Activated B cell treated with CpG ODN at 0.5 μM for 24 hours (primary cell): ENCODE measurements at regions not wholly inside any gene's neighbourhood (a gene's known extent, or its start where the extent isn't known, plus 50 kb on each side); places are given as distances from the start of the nearest gene placed in this dataset.

ENCODE experiments used
- ATAC-seq: fragments of 200-7000 bp; cut with Tn5 transposase; one replicate; pipeline ENCODE4 v1.10.0; 2021; ENCODE audit warnings: low read depth, mild to moderate bottlenecking, moderate library complexity
- CTCF ChIA-PET: fragments of 350-600 bp; sonication (Branson Sonifier 250); formaldehyde crosslinking; loops from one replicate; lab custom pipeline; 2021; ENCODE audit warnings: antibody characterized with exemption; lab: Charles Lee
- POLR2A ChIA-PET: fragments of 350-600 bp; sonication (Branson Sonifier 250); formaldehyde crosslinking; loops from one replicate; lab custom pipeline; 2021; ENCODE audit warnings: antibody characterized with exemption; lab: Charles Lee
- DNase-seq: peaks from one replicate; pipeline ENCODE4 v3.0.0; 2022
- H3K27ac Mint-ChIP-seq: one replicate; pipeline ENCODE4 v1.8.0; 2020; ENCODE audit warnings: mixed read lengths
- H3K27me3 Mint-ChIP-seq: one replicate; pipeline ENCODE4 v1.8.0; 2021; ENCODE audit warnings: mixed read lengths
- H3K36me3 Mint-ChIP-seq: one replicate; pipeline ENCODE4 v1.8.0; 2021; ENCODE audit warnings: low read depth, mixed read lengths
- H3K4me1 Mint-ChIP-seq: one replicate; pipeline ENCODE4 v1.8.0; 2021; ENCODE audit warnings: mixed read lengths
- H3K4me3 Mint-ChIP-seq: one replicate; pipeline ENCODE4 v1.8.0; 2020; ENCODE audit warnings: mild to moderate bottlenecking, mixed read lengths
- H3K9me3 Mint-ChIP-seq: one replicate; pipeline ENCODE4 v1.8.0; 2020; ENCODE audit warnings: mixed read lengths
- intact Hi-C: fragments of 100-400 bp; cut with micrococcal nuclease; formaldehyde crosslinking; loops from one replicate; pipeline ENCODE4 v1.15.1; 2024
- TF ChIP-seq, protein P1 (sequence below): fragments of 200-600 bp; IDR thresholded peaks from one replicate; pipeline ENCODE4 v1.8.0; 2022; ENCODE audit warnings: antibody characterized with exemption, mild to moderate bottlenecking

- H3K27me3 Mint-ChIP-seq, result peaks cover 3% of the 10 kb centered on the region
- H3K9me3 Mint-ChIP-seq, result no peaks in the 10 kb centered on the region
- TF ChIP-seq, protein P1, sequence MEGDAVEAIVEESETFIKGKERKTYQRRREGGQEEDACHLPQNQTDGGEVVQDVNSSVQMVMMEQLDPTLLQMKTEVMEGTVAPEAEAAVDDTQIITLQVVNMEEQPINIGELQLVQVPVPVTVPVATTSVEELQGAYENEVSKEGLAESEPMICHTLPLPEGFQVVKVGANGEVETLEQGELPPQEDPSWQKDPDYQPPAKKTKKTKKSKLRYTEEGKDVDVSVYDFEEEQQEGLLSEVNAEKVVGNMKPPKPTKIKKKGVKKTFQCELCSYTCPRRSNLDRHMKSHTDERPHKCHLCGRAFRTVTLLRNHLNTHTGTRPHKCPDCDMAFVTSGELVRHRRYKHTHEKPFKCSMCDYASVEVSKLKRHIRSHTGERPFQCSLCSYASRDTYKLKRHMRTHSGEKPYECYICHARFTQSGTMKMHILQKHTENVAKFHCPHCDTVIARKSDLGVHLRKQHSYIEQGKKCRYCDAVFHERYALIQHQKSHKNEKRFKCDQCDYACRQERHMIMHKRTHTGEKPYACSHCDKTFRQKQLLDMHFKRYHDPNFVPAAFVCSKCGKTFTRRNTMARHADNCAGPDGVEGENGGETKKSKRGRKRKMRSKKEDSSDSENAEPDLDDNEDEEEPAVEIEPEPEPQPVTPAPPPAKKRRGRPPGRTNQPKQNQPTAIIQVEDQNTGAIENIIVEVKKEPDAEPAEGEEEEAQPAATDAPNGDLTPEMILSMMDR, result no peak
- no peak overlapping the region for H3K27ac Mint-ChIP-seq
- ATAC-seq (no peak), DNase-seq (no peak)
- intact Hi-C loops, result no loop called here
- CTCF ChIA-PET, result no interaction called here
- no peaks in the 10 kb centered on the region for H3K36me3 Mint-ChIP-seq
- no peaks in the 10 kb centered on the region for H3K4me1 Mint-ChIP-seq
- H3K4me3 Mint-ChIP-seq, result no peak overlapping the region
- POLR2A ChIA-PET, result no interaction called here
Observed at GRCh38 chr9:84481231-84481630, 140.7 kb upstream of the SLC28A3 start.

DNA sequence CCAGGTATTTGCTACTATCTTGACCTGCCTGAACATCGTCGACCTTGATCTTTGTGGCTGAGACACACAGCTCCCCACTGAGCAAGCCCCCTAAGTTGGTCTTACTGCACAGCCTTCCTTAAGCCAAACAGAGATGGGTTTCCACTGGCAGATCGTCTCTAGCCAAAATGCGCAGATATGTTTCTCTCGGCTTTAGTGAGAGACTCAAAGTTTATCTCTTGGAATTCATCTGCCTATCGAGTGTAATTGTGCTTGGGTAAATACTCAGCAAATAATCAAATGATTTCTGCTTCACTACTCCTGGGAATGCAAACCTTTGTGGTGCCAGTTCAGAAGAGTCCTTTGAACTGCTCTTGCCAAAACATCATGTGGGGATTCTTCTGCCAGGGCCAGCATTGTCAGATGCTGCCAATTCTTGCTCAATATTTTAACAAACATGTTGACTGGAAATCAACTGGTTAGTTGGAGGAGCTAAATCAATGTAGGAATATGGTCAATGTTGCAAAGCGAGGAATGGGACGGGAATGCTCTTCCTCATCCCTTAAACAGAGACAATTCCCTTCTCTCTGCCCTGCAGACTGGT, 141.2 kb upstream of the SLC28A3 start:
- ChIA-PET CTCF (no interaction called here), POLR2A (no interaction called here)
- TF ChIP-seq, protein P1, result no peak
- Mint-ChIP-seq H3K27ac (no peak overlapping the region), H3K4me1 (no peaks in the 10 kb centered on the region), H3K4me3 (no peak overlapping the region), H3K9me3 (no peaks in the 10 kb centered on the region), H3K27me3 (peaks cover 3% of the 10 kb centered on the region), H3K36me3 (no peaks in the 10 kb centered on the region)
- DNase-seq (no peak), ATAC-seq (no peak)
- intact Hi-C loops, result no loop called here

DNA sequence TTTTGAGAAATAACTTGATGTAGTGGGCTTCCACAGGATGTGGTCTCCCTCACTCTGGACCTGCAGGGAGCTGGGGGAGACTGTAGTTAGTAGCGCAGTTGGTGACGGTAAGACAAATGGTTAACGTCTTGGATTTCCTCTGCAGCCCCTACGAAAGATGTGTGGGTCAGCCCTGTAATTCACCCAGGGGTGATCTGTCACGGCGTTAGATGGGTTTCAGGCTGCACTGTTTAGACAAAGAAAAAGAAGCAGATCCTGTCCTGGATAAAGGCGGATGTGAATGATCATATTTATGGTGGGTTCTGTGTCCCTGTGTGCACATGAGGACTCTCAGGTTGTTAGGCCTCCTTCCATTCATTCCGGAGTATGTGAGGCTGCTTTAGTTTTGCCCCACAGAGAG, 142.0 kb upstream of the SLC28A3 start:
- CTCF ChIA-PET, result no interaction called here
- Mint-ChIP-seq H3K4me1 (no peaks in the 10 kb centered on the region), H3K9me3 (no peaks in the 10 kb centered on the region), H3K27me3 (peaks cover 3% of the 10 kb centered on the region), H3K4me3 (no peak overlapping the region), H3K27ac (no peak overlapping the region), H3K36me3 (no peaks in the 10 kb centered on the region)
- TF ChIP-seq, protein P1, result no peak
- POLR2A ChIA-PET, result no interaction called here
- DNase-seq (no peak), ATAC-seq (no peak)
- intact Hi-C loops, result no loop called here

- TF ChIP-seq, protein P1, result no peak
- ATAC-seq (no peak), DNase-seq (no peak)
- CTCF ChIA-PET, result no interaction called here
- Mint-ChIP-seq H3K36me3 (no peaks in the 10 kb centered on the region), H3K9me3 (no peaks in the 10 kb centered on the region), H3K4me1 (no peaks in the 10 kb centered on the region), H3K27ac (no peak overlapping the region), H3K4me3 (no peak overlapping the region), H3K27me3 (peaks cover 3% of the 10 kb centered on the region)
- POLR2A ChIA-PET, result no interaction called here
- intact Hi-C loops, result no loop called here
Observed at GRCh38 chr9:84484172-84484571, 143.6 kb upstream of the SLC28A3 start.

DNA sequence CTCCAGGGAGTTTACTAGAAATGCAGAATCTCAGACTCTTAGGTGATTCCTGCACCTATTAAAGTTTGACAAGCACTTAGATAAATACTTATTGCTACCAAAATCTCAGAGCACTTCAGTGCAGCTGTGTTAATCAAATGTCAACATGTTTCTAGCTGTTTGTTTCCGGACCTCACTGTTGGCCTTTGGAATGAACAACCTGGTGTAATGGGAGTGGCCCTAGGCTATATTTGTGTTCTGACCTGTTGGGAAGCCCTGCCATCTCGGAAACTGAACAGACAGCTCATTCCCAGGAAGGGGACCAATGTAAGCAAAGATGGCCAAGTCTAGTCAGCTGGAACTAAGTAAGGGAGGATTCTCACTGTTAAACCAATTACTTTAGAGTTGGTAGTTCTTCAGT, 145.0 kb upstream of the SLC28A3 start:
- CTCF ChIA-PET, result no interaction called here
- TF ChIP-seq, protein P1, result no peak
- Mint-ChIP-seq H3K36me3 (no peaks in the 10 kb centered on the region), H3K4me1 (no peaks in the 10 kb centered on the region), H3K4me3 (no peak overlapping the region), H3K27ac (no peak overlapping the region), H3K27me3 (peaks cover 3% of the 10 kb centered on the region), H3K9me3 (no peaks in the 10 kb centered on the region)
- ATAC-seq (no peak), DNase-seq (no peak)
- intact Hi-C loops, result no loop called here
- POLR2A ChIA-PET, result no interaction called here
